GM12878 (cell line): ENCODE measurements at regions not wholly inside any gene's neighbourhood (a gene's known extent, or its start where the extent isn't known, plus 50 kb on each side); places are given as distances from the start of the nearest gene placed in this dataset.

ENCODE experiments used
- ATAC-seq: fragments of 200-7000 bp; cut with Tn5 transposase; 3 replicates; pipeline ENCODE4 v1.9.1; 2020; ENCODE audit warnings: mild to moderate bottlenecking, moderate library complexity
- BruUV-seq: library from RNA; stranded (reverse); fragments of 400-500 nt; replicated peaks from 2 replicates; lab custom pipeline; 2021; lab: Mats Ljungman, UMichigan
- CTCF ChIA-PET: fragments of 300-600 bp; sonication (Branson Sonifier 250); formaldehyde crosslinking; extraction: SDS; loops from one replicate; lab custom pipeline; 2021; ENCODE audit warnings: inconsistent platforms; lab: Yijun Ruan, JAX
- POLR2A ChIA-PET: fragments of 350-600 bp; formaldehyde crosslinking; extraction: SDS; loops from one replicate; lab custom pipeline; 2021; ENCODE audit warnings: inconsistent platforms; lab: Charles Lee
- RAD21 ChIA-PET: fragments of 300-600 bp; sonication (Branson Sonifier 250); formaldehyde crosslinking; loops from one replicate; lab custom pipeline; 2023; ENCODE audit warnings: antibody characterized with exemption; ENCODE audit not compliant: unreplicated experiment; lab: Charles Lee
- SMC1A ChIA-PET: fragments of 300-600 bp; sonication (Branson Sonifier 250); formaldehyde crosslinking; loops from one replicate; lab custom pipeline; 2023; ENCODE audit not compliant: unreplicated experiment, uncharacterized antibody; lab: Charles Lee
- DNase-seq: peaks from one replicate; pipeline ENCODE4 v3.0.0-alpha.2; 2011; ENCODE audit warnings: low read depth, low spot score
- FAIRE-seq: peaks from 3 replicates; lab custom pipeline; 2011; peaks lifted over from hg19 to GRCh38; lab: Jason Lieb, UNC
- H2AFZ ChIP-seq: 2 replicates; pipeline ENCODE4 v1.6.0; 2011; ENCODE audit warnings: low read depth, low read length, control low read depth; ENCODE audit not compliant: control insufficient read depth
- H3K27ac ChIP-seq: 2 replicates; pipeline ENCODE4 v1.5.1; 2011; ENCODE audit warnings: control low read depth; ENCODE audit not compliant: control insufficient read depth, insufficient read depth
- H3K27me3 ChIP-seq, 2 experiments: replicated peaks in 1 of 2; 2 replicates each; pipeline versions ENCODE4 v1.6.0 to v1.6.1; 2011; ENCODE audit warnings: low read length in 1 of 2; ENCODE audit not compliant: control insufficient read depth in 2 of 2, insufficient read depth in 2 of 2
- H3K36me3 ChIP-seq, 2 experiments: 2 replicates each; pipeline ENCODE4 v1.5.1; 2011; ENCODE audit warnings: low read length in 1 of 2; ENCODE audit not compliant: control insufficient read depth in 2 of 2, insufficient read depth in 2 of 2
- H3K4me1 ChIP-seq: 2 replicates; pipeline ENCODE4 v1.6.1; 2011; ENCODE audit warnings: mild to moderate bottlenecking, low read length, moderate library complexity, mixed read lengths; ENCODE audit not compliant: control insufficient read depth, insufficient read depth
- H3K4me2 ChIP-seq: 2 replicates; pipeline ENCODE4 v1.6.0; 2011; ENCODE audit warnings: control low read depth; ENCODE audit not compliant: control insufficient read depth, insufficient read depth
- H3K4me3 ChIP-seq: fragments of 200-600 bp; sonication (generic); 2 replicates; pipeline ENCODE4 v1.5.1; 2016
- H3K79me2 ChIP-seq: 2 replicates; pipeline ENCODE4 v1.6.0; 2011; ENCODE audit warnings: low read length; ENCODE audit not compliant: control insufficient read depth, insufficient read depth
- H3K9ac ChIP-seq: 2 replicates; pipeline ENCODE4 v1.8.0; 2011; ENCODE audit warnings: low read length, control low read depth, mixed read lengths; ENCODE audit not compliant: control insufficient read depth, insufficient read depth
- H3K9me3 ChIP-seq: replicated peaks from 3 replicates; pipeline ENCODE4 v1.5.1; 2011; ENCODE audit warnings: mild to moderate bottlenecking, low read length; ENCODE audit not compliant: control insufficient read depth, insufficient read depth
- H4K20me1 ChIP-seq: 2 replicates; pipeline ENCODE4 v1.6.0; 2011; ENCODE audit not compliant: control insufficient read depth, insufficient read depth
- BACH1 ChIP-seq: fragments of 450-650 bp; IDR thresholded peaks from 2 replicates; pipeline ENCODE4 v1.6.1; 2017; ENCODE audit warnings: mild to moderate bottlenecking, borderline replicate concordance
- BCL11A ChIP-seq: IDR thresholded peaks from 2 replicates; pipeline ENCODE4 v1.6.1; 2011; ENCODE audit warnings: low read depth, low read length
- BCLAF1 ChIP-seq: fragments of 450-650 bp; IDR thresholded peaks from 2 replicates; pipeline ENCODE4 v1.6.1; 2017; ENCODE audit warnings: antibody characterized with exemption, mild to moderate bottlenecking, moderate library complexity
- E2F8 ChIP-seq: fragments of 450-650 bp; IDR thresholded peaks from 2 replicates; pipeline ENCODE4 v1.6.1; 2018; ENCODE audit warnings: mild to moderate bottlenecking, low read depth, moderate library complexity; ENCODE audit not compliant: partially characterized antibody
- HDAC2 ChIP-seq: fragments of 200-600 bp; sonication (generic); IDR thresholded peaks from 2 replicates; pipeline ENCODE4 v1.6.1; 2017
- IKZF2 ChIP-seq, 2 experiments: fragments of 450-650 bp; IDR thresholded peaks; 2 replicates each; pipeline ENCODE4 v1.6.1; 2017; ENCODE audit warnings: mild to moderate bottlenecking in 2 of 2, moderate library complexity in 2 of 2
- MTA2 ChIP-seq: fragments of 450-650 bp; IDR thresholded peaks from 2 replicates; pipeline ENCODE4 v1.6.1; 2016; ENCODE audit warnings: low read depth, mild to moderate bottlenecking, moderate library complexity
- NR2F1 ChIP-seq: fragments of 450-650 bp; conservative IDR thresholded peaks from 2 replicates; pipeline ENCODE4 v1.6.1; 2017; ENCODE audit warnings: mild to moderate bottlenecking
- NRF1 ChIP-seq: conservative IDR thresholded peaks from 2 replicates; pipeline ENCODE4 v1.6.1; 2011; ENCODE audit warnings: mild to moderate bottlenecking, low read depth, low read length, improper control_type of control experiment
- PAX5 ChIP-seq: IDR thresholded peaks from 2 replicates; pipeline ENCODE4 v1.6.1; 2011; ENCODE audit warnings: low read depth, low read length, borderline replicate concordance
- PAX8 ChIP-seq: fragments of 450-650 bp; IDR thresholded peaks from 2 replicates; pipeline ENCODE4 v1.6.1; 2017; ENCODE audit warnings: mild to moderate bottlenecking, moderate library complexity
- PBX3 ChIP-seq: IDR thresholded peaks from 2 replicates; pipeline ENCODE4 v1.6.1; 2011; ENCODE audit warnings: mild to moderate bottlenecking, low read depth, low read length, moderate library complexity; ENCODE audit not compliant: insufficient replicate concordance
- POLR2AphosphoS5 ChIP-seq: IDR thresholded peaks from 2 replicates; pipeline ENCODE4 v1.6.1; 2011; ENCODE audit warnings: mild to moderate bottlenecking, low read length, inconsistent platforms
- RUNX3 ChIP-seq: IDR thresholded peaks from 2 replicates; pipeline ENCODE4 v1.6.1; 2012; ENCODE audit warnings: low read length, inconsistent platforms
- SMARCA5 ChIP-seq: fragments of 450-650 bp; IDR thresholded peaks from 2 replicates; pipeline ENCODE4 v1.6.1; 2017; ENCODE audit warnings: mild to moderate bottlenecking
- TCF12 ChIP-seq: IDR thresholded peaks from 2 replicates; pipeline ENCODE4 v1.6.1; 2011; ENCODE audit warnings: low read depth, mild to moderate bottlenecking, low read length
- ZNF24 ChIP-seq: fragments of 450-650 bp; IDR thresholded peaks from 2 replicates; pipeline ENCODE4 v1.6.1; 2017; ENCODE audit warnings: antibody characterized with exemption, mild to moderate bottlenecking
- WGBS: methylation state at CpG from one replicate; pipeline ENCODE4 v1.1.6; 2016; ENCODE audit warnings: low lambda C conversion rate; ENCODE audit not compliant: insufficient replicate concordance, insufficient coverage; ENCODE audit errors: missing lambda C conversion rate; 5-methylcytosine and 5-hydroxymethylcytosine counted together
- in situ Hi-C: fragments of 300-500 bp; cut with MboI; formaldehyde crosslinking; loops from 9 replicates; pipeline ENCODE4 v1.14.3; 2018; ENCODE audit warnings: mixed read lengths
- intact Hi-C: fragments of 100-400 bp; cut with micrococcal nuclease; formaldehyde crosslinking; loops from one replicate; pipeline ENCODE4 v1.14.2; 2022; ENCODE audit not compliant: unreplicated experiment

- TF ChIP-seq E2F8, result no peak
- TF ChIP-seq POLR2AphosphoS5, result no peak
- TF ChIP-seq SMARCA5, result no peak
- TF ChIP-seq, all 136 proteins: peak for 0
Measured at GRCh38 chr2:147491506-147491905, 353.3 kb upstream of the ACVR2A start (continued).

GRCh38 chr2:147490401-147491261 is 354.2 kb upstream of the ACVR2A start:
- no peaks in the 10 kb centered on the region for H3K79me2 ChIP-seq
- in situ Hi-C loops, result no loop called here
- intact Hi-C loops, result loop anchor here (5.0 kb wide), 1 partner anchor 422 kb away; no protein-coding TSS in a partner anchor
- H3K9ac ChIP-seq, result no peak overlapping the region
- ChIA-PET RAD21 (no interaction called here), POLR2A (no interaction called here), CTCF (interaction anchor here (0.5 kb wide), 1 partner anchor 29 kb away, joined by 3 read pairs; no protein-coding TSS in a partner anchor), SMC1A (no interaction called here)
- no TSS peak for BruUV-seq
- H3K36me3 ChIP-seq, result no peaks in the 10 kb centered on the region
- H3K27me3 ChIP-seq, result no peaks in the 10 kb centered on the region; a peak in 1 of 4 replicates
- ATAC-seq, result peak; percentile 70
- 13% methylated on average over 5 of the region's 5 CpGs for WGBS
- H2AFZ ChIP-seq, result no peak overlapping the region
- H3K9me3 ChIP-seq, result no peaks in the 10 kb centered on the region; the same call in 2 of the 3 replicates
- H3K27ac ChIP-seq, result no peak overlapping the region
- H3K4me2 ChIP-seq, result no peak overlapping the region
- no peaks in the 10 kb centered on the region for H3K4me1 ChIP-seq
- DNase-seq, result no peak
- no peak overlapping the region for H3K4me3 ChIP-seq
- H4K20me1 ChIP-seq, result no peaks in the 10 kb centered on the region
- no peak for FAIRE-seq
- TF ChIP-seq TCF12, result no peak
- TF ChIP-seq NRF1, result no peak
- TF ChIP-seq NR2F1, result peak; percentile 87
- no peak for TF ChIP-seq BACH1
- no peak for TF ChIP-seq ZNF24
- no peak for TF ChIP-seq HDAC2
- TF ChIP-seq BCLAF1, result no peak
- TF ChIP-seq BCL11A, result peak; percentile 50; the same call in 1 of the 2 replicates
- 0 out of 4 replicates have a peak, but pooled peaks of 1 of the 2 experiments have one; percentile 41 for TF ChIP-seq IKZF2 (IDR thresholded peaks at IDR 0.05)
- TF ChIP-seq PAX8, result no peak
- TF ChIP-seq PBX3, result no peak
- peak; percentile 84 for TF ChIP-seq MTA2
- TF ChIP-seq PAX5, result no peak
- peak; percentile 22; the same call in 1 of the 2 replicates for TF ChIP-seq RUNX3
